ENCODE measurements at regions not wholly inside any gene's neighbourhood (a gene's known extent, or its start where the extent isn't known, plus 50 kb on each side); places are given as distances from the start of the nearest gene placed in this dataset.

DNA sequence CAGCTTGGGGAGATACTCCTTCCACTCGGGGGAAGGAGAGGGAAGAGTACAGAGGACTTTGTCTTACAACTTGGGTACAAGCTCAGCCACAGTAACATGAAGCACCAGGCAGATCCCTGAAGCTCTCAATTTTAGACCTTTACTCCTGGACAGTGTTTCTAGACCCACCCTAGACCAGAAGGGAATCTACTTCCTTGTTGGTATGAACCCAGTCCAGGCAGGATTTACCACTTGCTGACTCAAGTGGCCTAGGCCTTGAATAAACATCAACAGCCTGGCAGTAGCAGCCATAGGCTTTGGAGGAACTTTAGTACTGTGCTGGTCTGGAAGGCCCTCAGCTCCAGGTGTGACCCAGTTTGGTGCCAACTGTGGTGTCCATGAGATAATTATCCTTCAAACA is 173.1 kb downstream of the ADRA2A start:
- H3K27ac Mint-ChIP-seq, result no peak overlapping the region
- intact Hi-C loops (cut with micrococcal nuclease), result no loop called here
- H3K27me3 Mint-ChIP-seq, result no peaks in the 10 kb centered on the region
- no peaks in the 10 kb centered on the region for H3K4me1 Mint-ChIP-seq (ENCODE audit: low read depth)
- H3K36me3 Mint-ChIP-seq (ENCODE audit: low read depth), result no peaks in the 10 kb centered on the region
- no peaks in the 10 kb centered on the region for H3K9me3 Mint-ChIP-seq
- no peak overlapping the region for H3K4me3 Mint-ChIP-seq

DNA sequence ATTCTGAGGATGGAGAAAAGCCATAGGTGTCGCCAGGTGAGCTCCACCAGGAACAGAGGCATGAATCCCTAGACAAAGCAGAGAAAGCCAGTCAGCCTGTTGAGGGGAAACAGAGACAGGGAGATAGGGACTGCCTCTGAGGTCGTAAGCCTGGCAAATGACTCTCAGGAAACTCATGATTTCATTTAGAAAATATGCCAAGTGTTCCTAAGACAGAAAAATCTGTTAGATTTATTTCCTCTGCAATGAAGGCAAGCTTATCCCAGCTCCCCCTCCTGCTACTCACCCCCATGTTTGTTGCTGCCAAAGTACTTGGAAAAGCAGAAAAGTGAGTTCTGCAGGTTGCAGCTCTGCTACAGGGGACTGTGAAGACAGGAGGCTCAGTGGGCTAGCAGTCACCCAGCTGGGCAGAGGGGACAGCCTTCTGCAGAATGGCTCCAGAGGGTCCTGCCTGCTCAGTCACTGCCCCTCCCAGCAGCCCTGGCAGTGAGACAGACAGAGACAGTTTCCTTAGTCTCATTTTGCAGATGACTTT is 184.3 kb downstream of the ADRA2A start:
- Mint-ChIP-seq H3K27ac (no peak overlapping the region), H3K9me3 (no peaks in the 10 kb centered on the region), H3K36me3 (ENCODE audit: low read depth) (no peaks in the 10 kb centered on the region), H3K27me3 (no peaks in the 10 kb centered on the region), H3K4me1 (ENCODE audit: low read depth) (no peaks in the 10 kb centered on the region), H3K4me3 (no peak overlapping the region)
- intact Hi-C loops (cut with micrococcal nuclease), result no loop called here

DNA sequence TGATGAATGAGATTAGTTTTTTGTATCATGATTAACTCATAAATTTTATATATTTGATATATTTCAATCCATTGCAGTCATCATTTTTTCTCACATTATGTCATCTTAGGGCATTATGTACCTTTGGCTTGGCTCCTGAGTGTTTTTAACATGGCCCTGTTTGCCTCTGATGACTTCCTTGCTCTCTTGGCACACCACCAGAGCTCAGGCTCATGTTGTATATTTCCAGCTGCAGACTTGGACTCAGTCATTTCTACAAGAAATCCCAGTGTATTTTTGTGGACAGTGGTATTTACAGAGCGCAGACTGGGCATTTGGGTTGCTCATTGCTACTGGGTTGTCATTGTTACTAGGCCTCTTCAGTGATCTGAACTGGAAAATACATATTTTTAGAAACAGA is 188.5 kb downstream of the ADRA2A start:
- H3K4me3 Mint-ChIP-seq, result no peak overlapping the region
- no peak overlapping the region for H3K27ac Mint-ChIP-seq
- no peaks in the 10 kb centered on the region for H3K4me1 Mint-ChIP-seq (ENCODE audit: low read depth)
- H3K27me3 Mint-ChIP-seq, result peaks cover 4% of the 10 kb centered on the region
- intact Hi-C loops (cut with micrococcal nuclease), result no loop called here
- no peaks in the 10 kb centered on the region for H3K36me3 Mint-ChIP-seq (ENCODE audit: low read depth)
- H3K9me3 Mint-ChIP-seq, result no peaks in the 10 kb centered on the region

DNA sequence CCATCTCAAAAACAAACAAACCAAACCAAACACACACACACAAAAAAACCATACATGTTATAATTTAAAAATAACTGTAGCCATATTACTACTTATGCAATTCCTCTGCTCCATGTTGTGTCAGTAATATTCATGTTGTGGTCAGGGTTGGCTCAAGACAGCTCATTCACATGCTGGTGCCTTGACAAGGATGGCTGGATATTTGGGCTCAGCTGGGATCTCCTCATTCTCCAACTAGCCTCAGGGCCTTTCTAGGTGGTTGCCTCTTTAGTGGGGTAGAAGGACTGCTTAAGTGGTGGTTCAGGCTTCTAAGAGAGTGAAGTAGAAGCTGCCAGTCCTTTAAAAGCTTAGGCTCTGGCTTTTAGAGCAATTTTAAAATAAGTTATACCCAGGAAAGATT is 189.3 kb downstream of the ADRA2A start:
- Mint-ChIP-seq H3K36me3 (ENCODE audit: low read depth) (no peaks in the 10 kb centered on the region), H3K9me3 (no peaks in the 10 kb centered on the region), H3K4me1 (ENCODE audit: low read depth) (no peaks in the 10 kb centered on the region), H3K27ac (no peak overlapping the region), H3K4me3 (no peak overlapping the region), H3K27me3 (peaks cover 4% of the 10 kb centered on the region)
- intact Hi-C loops (cut with micrococcal nuclease), result no loop called here

DNA sequence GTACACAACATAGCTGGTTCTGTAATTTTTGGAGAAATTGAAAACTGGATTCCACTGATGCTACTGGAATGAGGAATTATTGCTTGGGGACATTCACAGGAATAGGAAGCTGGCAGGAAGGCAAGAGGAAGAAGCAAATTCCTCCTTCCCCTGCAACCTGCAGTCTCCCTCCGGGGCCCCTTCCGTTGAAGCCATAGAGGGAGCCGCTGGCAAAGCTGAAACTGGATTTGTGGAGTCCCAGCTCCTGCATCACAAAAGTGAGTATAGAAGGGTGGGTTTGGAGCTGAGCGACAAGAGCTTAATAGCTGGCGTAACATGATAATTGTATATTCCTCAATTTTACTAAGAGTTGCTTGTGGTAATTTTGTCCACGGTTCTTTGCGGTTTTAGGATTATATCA is 190.8 kb downstream of the ADRA2A start:
- Mint-ChIP-seq H3K27me3 (peaks cover 4% of the 10 kb centered on the region), H3K36me3 (ENCODE audit: low read depth) (no peaks in the 10 kb centered on the region), H3K27ac (no peak overlapping the region), H3K4me3 (no peak overlapping the region), H3K4me1 (ENCODE audit: low read depth) (no peaks in the 10 kb centered on the region), H3K9me3 (no peaks in the 10 kb centered on the region)
- intact Hi-C loops (cut with micrococcal nuclease), result no loop called here

DNA sequence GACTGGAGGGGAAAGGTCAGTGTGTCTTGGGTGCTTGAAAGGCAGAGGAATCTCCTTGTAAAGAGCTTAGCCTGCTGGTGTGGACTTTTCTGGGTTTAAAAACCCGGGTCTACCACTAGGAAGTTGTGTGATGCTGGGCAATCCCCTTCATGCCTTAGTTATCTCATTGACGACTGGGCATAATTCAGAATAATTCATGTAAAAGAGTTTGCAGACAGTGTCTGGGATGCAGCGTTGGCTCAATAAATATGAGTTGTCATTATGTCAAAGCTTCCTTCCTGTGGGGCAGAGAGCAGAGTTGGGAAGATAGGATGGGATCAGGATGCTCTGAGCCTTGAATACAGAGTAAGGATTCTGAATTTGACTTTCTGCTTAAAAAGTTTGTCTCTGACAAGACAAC is 196.4 kb downstream of the ADRA2A start:
- Mint-ChIP-seq H3K27me3 (no peaks in the 10 kb centered on the region), H3K36me3 (ENCODE audit: low read depth) (no peaks in the 10 kb centered on the region), H3K4me1 (ENCODE audit: low read depth) (no peaks in the 10 kb centered on the region), H3K27ac (no peak overlapping the region), H3K4me3 (no peak overlapping the region), H3K9me3 (no peaks in the 10 kb centered on the region)
- intact Hi-C loops (cut with micrococcal nuclease), result no loop called here

DNA sequence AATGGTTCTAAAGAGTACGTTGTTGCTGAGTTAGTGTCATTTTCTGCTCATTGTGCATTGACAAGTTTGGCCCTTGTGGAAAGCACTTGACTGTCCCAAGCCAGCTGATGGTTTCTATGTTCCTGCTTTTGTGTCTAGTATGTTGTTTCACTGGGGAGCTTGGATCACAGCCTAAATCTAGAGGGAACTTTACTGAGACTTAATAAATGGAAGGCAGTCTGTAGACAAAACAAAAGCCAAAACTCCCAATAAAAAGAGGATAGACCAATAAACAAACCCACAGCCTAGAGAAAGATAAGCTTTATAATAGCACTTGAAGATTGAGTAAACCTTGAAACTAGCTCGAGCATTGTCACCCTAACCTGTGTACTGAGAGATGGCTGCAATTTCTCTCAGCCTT is 196.8 kb downstream of the ADRA2A start:
- Mint-ChIP-seq H3K4me1 (ENCODE audit: low read depth) (no peaks in the 10 kb centered on the region), H3K27ac (no peak overlapping the region), H3K36me3 (ENCODE audit: low read depth) (no peaks in the 10 kb centered on the region), H3K9me3 (no peaks in the 10 kb centered on the region), H3K27me3 (no peaks in the 10 kb centered on the region), H3K4me3 (no peak overlapping the region)
- intact Hi-C loops (cut with micrococcal nuclease), result no loop called here

DNA sequence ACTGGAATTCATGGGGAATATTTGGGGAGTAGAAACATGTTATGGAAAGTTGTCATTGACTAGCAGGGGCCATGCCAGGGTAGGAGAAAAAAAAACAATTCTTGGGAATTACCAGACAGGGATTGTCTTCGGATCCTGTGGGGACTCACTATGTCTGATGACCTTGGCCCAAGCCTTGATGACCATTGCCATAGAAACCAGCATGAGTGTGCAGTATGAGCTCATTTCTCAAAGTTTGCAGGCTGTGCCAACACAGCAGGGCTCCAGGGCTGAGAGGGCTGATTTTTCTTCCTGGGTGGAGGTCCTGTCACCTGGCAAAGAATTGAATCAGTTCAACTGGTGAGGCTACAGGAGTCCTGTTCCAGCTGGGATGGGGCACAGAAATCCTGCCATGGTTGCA is 198.3 kb downstream of the ADRA2A start:
- Mint-ChIP-seq H3K9me3 (no peaks in the 10 kb centered on the region), H3K27me3 (no peaks in the 10 kb centered on the region), H3K27ac (no peak overlapping the region), H3K4me1 (ENCODE audit: low read depth) (no peaks in the 10 kb centered on the region), H3K36me3 (ENCODE audit: low read depth) (no peaks in the 10 kb centered on the region), H3K4me3 (no peak overlapping the region)
- intact Hi-C loops (cut with micrococcal nuclease), result no loop called here

DNA sequence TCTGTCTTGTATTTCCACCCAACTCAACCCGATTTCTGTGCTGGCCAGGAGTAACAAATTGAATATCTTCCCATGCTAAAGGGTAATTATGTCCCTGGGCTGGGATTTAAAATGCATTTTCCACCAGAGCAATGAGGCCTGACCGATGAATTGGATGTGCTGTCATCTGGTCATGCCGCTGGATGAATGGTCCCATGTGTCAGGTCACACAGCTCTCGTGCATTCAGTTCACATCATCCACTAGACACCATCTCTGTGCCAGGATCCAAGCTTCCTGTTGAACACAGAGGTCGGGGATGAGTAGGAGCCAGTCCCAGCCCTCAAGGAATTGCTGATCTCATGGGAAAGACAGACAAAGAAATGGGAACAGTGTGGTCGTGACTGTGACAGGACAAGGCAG is 200.8 kb downstream of the ADRA2A start:
- Mint-ChIP-seq H3K36me3 (ENCODE audit: low read depth) (no peaks in the 10 kb centered on the region), H3K4me3 (no peak overlapping the region), H3K4me1 (ENCODE audit: low read depth) (no peaks in the 10 kb centered on the region), H3K27ac (no peak overlapping the region), H3K27me3 (no peaks in the 10 kb centered on the region), H3K9me3 (no peaks in the 10 kb centered on the region)
- intact Hi-C loops (cut with micrococcal nuclease), result no loop called here

DNA sequence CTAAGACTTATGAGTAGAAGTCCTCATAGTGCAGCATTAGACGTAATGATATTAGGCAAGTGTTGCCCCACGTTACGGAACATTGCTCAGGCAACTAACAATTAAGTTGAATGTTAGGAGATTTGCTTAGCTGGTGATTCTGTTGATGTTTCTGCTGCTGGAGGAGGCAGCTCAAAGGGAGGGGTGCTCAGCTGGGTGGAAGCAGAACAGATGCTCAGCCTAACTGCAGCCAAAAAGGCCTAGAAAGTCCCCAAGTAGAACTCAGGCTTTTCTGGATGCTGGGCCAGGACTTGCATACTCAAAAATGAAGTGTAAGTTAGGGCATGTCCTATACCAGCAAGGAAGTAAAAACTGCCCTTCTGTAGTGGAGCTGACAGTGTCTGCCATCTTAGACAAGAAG is 201.4 kb downstream of the ADRA2A start:
- Mint-ChIP-seq H3K9me3 (no peaks in the 10 kb centered on the region), H3K27ac (no peak overlapping the region), H3K4me1 (ENCODE audit: low read depth) (no peaks in the 10 kb centered on the region), H3K27me3 (no peaks in the 10 kb centered on the region), H3K4me3 (no peak overlapping the region), H3K36me3 (ENCODE audit: low read depth) (no peaks in the 10 kb centered on the region)
- intact Hi-C loops (cut with micrococcal nuclease), result no loop called here

DNA sequence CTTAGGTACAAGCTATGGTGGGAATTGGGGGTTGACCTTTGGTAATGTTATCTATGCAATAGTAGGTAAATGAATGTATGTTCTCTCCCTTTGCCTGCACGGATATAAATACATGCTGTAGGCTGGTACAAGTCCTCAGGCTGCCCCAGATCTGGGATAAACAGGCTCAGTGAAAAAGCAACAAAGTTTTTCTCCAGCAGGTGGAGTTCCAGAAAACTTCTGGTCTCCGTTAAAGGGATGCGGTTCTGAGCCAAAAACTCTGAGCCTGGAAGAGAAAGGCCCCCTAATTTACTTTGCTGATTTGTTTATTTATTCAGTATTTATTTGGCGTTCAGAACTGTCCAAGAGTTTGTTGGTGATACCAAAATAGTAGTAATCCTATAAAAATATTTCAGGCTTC is 204.7 kb downstream of the ADRA2A start:
- Mint-ChIP-seq H3K27me3 (no peaks in the 10 kb centered on the region), H3K4me1 (ENCODE audit: low read depth) (no peaks in the 10 kb centered on the region), H3K4me3 (no peak overlapping the region), H3K36me3 (ENCODE audit: low read depth) (no peaks in the 10 kb centered on the region), H3K27ac (no peak overlapping the region), H3K9me3 (no peaks in the 10 kb centered on the region)
- intact Hi-C loops (cut with micrococcal nuclease), result no loop called here

DNA sequence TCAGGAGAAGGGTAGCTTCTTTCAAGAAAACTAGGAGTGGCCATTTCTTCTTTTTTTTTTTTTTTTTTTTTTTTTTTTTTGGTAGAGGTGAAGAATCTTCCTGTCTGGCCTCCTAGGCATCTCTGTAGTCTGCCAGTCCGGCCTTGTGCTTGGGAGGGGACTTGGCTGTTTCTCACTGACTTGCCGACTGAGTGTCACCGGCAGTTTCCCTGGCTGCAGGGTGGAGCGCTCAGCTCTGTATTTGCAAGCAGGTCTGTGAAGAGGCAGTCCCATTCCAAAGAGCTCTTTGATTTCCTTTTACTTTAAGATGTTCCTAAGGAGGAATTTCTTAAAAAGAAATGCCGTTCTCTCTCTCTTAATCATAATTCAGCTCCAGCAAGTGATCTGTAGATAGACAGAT is 212.6 kb downstream of the ADRA2A start:
- Mint-ChIP-seq H3K4me1 (ENCODE audit: low read depth) (no peaks in the 10 kb centered on the region), H3K27me3 (no peaks in the 10 kb centered on the region), H3K9me3 (no peaks in the 10 kb centered on the region), H3K27ac (no peak overlapping the region), H3K36me3 (ENCODE audit: low read depth) (no peaks in the 10 kb centered on the region), H3K4me3 (no peak overlapping the region)
- intact Hi-C loops (cut with micrococcal nuclease), result no loop called here

DNA sequence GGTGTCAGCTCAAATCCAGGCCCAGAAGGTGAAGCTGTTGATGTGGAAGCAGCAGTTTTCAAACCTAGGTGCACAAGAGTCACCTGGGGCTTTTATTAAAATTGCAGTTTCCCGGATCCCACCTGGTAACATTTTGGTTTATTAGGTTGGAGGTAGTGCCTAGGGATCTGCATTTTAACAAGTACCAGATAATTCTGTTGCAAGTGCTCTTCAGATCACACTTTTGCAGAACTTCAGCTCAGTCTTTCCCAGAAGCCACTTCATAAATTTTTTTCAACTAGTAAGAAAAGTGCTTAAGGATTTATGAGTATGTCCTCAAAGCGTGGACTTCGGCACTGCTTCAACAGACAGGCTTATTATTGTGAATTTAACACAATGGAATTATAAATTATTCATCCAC is 213.8 kb downstream of the ADRA2A start:
- no peak overlapping the region for H3K4me3 Mint-ChIP-seq
- H3K9me3 Mint-ChIP-seq, result no peaks in the 10 kb centered on the region
- intact Hi-C loops (cut with micrococcal nuclease), result no loop called here
- no peaks in the 10 kb centered on the region for H3K4me1 Mint-ChIP-seq (ENCODE audit: low read depth)
- H3K36me3 Mint-ChIP-seq (ENCODE audit: low read depth), result no peaks in the 10 kb centered on the region
- H3K27me3 Mint-ChIP-seq, result no peaks in the 10 kb centered on the region
- no peak overlapping the region for H3K27ac Mint-ChIP-seq

DNA sequence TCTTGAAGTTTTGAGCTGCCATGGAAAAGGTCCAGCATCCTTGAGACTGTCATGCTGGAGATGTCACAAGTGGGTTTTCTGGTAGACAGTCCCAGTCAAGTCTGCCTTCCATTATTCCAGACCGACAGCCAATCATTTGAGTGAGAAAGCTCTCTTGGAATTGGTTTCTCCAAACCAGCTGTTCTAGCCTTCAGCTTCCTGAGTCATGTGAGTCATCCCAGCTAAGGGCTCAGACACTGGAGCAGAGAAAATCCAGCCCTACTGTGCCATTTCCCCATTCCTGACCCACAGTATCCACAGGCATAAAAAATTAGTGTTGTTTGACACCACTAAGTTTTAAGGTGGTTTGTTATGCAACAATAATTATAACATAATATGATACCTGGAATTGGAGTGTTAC is 219.0 kb downstream of the ADRA2A start:
- intact Hi-C loops (cut with micrococcal nuclease), result no loop called here
- no peaks in the 10 kb centered on the region for H3K4me1 Mint-ChIP-seq (ENCODE audit: low read depth)
- no peak overlapping the region for H3K4me3 Mint-ChIP-seq
- no peaks in the 10 kb centered on the region for H3K27me3 Mint-ChIP-seq
- H3K27ac Mint-ChIP-seq, result no peak overlapping the region
- H3K36me3 Mint-ChIP-seq (ENCODE audit: low read depth), result no peaks in the 10 kb centered on the region
- peaks cover 2% of the 10 kb centered on the region for H3K9me3 Mint-ChIP-seq

DNA sequence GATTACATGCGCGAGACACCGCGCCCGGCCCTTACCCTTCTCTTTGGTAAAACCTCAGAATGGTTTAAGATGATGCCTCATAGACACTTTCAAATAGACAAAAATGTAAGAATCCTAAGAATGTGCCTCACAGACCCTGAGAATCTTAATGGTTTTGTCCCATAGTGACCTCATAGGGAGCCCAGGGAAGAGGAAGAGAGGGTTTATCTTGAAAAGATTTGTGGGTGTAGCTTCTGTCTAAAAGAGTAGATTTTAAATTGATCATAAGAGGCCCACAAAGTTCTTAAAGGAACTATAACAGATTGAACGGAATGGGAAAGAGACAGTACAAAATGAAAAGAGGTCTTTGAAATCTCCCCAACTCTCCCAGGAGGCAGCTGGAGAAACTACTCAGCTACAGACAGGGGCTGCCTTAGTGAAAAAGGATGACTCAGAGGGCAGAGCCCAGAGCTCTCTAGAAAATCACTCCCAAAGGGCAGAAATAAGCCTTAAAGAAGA is 220.6 kb downstream of the ADRA2A start:
- peaks cover 8% of the 10 kb centered on the region for H3K9me3 Mint-ChIP-seq
- no peak overlapping the region for H3K27ac Mint-ChIP-seq
- no peaks in the 10 kb centered on the region for H3K4me1 Mint-ChIP-seq (ENCODE audit: low read depth)
- intact Hi-C loops (cut with micrococcal nuclease), result no loop called here
- H3K27me3 Mint-ChIP-seq, result no peaks in the 10 kb centered on the region
- no peaks in the 10 kb centered on the region for H3K36me3 Mint-ChIP-seq (ENCODE audit: low read depth)
- H3K4me3 Mint-ChIP-seq, result no peak overlapping the region
